Caco-2 (cell line): ENCODE measurements at regions not wholly inside any gene's neighbourhood (a gene's known extent, or its start where the extent isn't known, plus 50 kb on each side); places are given as distances from the start of the nearest gene placed in this dataset.

Experiments
- BruUV-seq: library from RNA; stranded (reverse); fragments of 400-500 nt; replicated peaks from 2 replicates; lab custom pipeline; 2021; lab: Mats Ljungman, UMichigan
- CTCF ChIA-PET: fragments of 300-600 bp; sonication (Branson Sonifier 250); formaldehyde crosslinking; loops from one replicate; lab custom pipeline; 2022; ENCODE audit warnings: antibody characterized with exemption; lab: Charles Lee
- POLR2A ChIA-PET: fragments of 300-600 bp; sonication (Branson Sonifier 250); formaldehyde crosslinking; loops from one replicate; lab custom pipeline; 2022; ENCODE audit warnings: antibody characterized with exemption; lab: Charles Lee
- DNase-seq, 2 experiments: peaks; one replicate each; pipeline versions ENCODE4 v3.0.0 to v3.0.0-alpha.2; 2020 to 2022
- H3K27me3 ChIP-seq: replicated peaks from 2 replicates; pipeline ENCODE4 v1.6.0; 2011; ENCODE audit warnings: low read length; ENCODE audit not compliant: control insufficient read depth, insufficient read depth
- H3K36me3 ChIP-seq: 2 replicates; pipeline ENCODE4 v1.5.1; 2011; ENCODE audit warnings: low read length; ENCODE audit not compliant: control insufficient read depth, insufficient read depth
- H3K4me1 ChIP-seq: fragments of 250-450 bp; sonication (Bioruptor Pico); 2 replicates; pipeline ENCODE4 v1.5.1; 2020; ENCODE audit warnings: mild to moderate bottlenecking
- H3K4me3 ChIP-seq: 2 replicates; pipeline ENCODE4 v1.5.1; 2011; ENCODE audit warnings: low read depth, mild to moderate bottlenecking, control low read depth, low read length
- H3K9me3 ChIP-seq: fragments of 250-450 bp; sonication (Bioruptor Pico); 2 replicates; pipeline ENCODE4 v1.5.1; 2020; ENCODE audit warnings: mild to moderate bottlenecking, moderate library complexity
- H3K27ac Mint-ChIP-seq: one replicate; pipeline ENCODE4 v1.8.0; 2022; ENCODE audit warnings: mixed read lengths; ENCODE audit not compliant: unreplicated experiment
- H3K27me3 Mint-ChIP-seq: one replicate; pipeline ENCODE4 v1.8.0; 2022; ENCODE audit warnings: mixed read lengths; ENCODE audit not compliant: insufficient read depth, unreplicated experiment
- H3K36me3 Mint-ChIP-seq: one replicate; pipeline ENCODE4 v1.8.0; 2022; ENCODE audit warnings: mild to moderate bottlenecking, mixed read lengths; ENCODE audit not compliant: insufficient read depth, unreplicated experiment
- H3K4me1 Mint-ChIP-seq: one replicate; pipeline ENCODE4 v1.8.0; 2022; ENCODE audit warnings: low read depth, mixed read lengths; ENCODE audit not compliant: unreplicated experiment
- H3K4me3 Mint-ChIP-seq: one replicate; pipeline ENCODE4 v1.8.0; 2022; ENCODE audit warnings: mild to moderate bottlenecking, moderate library complexity, mixed read lengths; ENCODE audit not compliant: unreplicated experiment
- H3K9me3 Mint-ChIP-seq: one replicate; pipeline ENCODE4 v1.8.0; 2022; ENCODE audit warnings: mixed read lengths; ENCODE audit not compliant: unreplicated experiment
- CTCF ChIP-seq, 2 experiments: fragments of 200-600 bp in 1 of 2; IDR thresholded peaks; 1 replicate in 1 of 2; 2 replicates in 1 of 2; pipeline versions ENCODE4 v1.5.1 to v1.8.0; 2011 to 2022; ENCODE audit warnings: antibody characterized with exemption in 1 of 2, control low read depth in 1 of 2, inconsistent platforms in 1 of 2, low read depth in 1 of 2, low read length in 1 of 2, mild to moderate bottlenecking in 1 of 2, moderate library complexity in 1 of 2; ENCODE audit not compliant: insufficient read depth in 1 of 2, severe bottlenecking in 1 of 2, unreplicated experiment in 1 of 2
- intact Hi-C: fragments of 100-400 bp; cut with micrococcal nuclease; formaldehyde crosslinking; loops from one replicate; pipeline ENCODE4 v1.10.0; 2022; ENCODE audit not compliant: unreplicated experiment

GRCh38 chr9:38319496-38320173, 72.9 kb upstream of the ALDH1B1 start:
- H3K9me3 Mint-ChIP-seq = no peaks in the 10 kb centered on the region
- no peaks in the 10 kb centered on the region for H3K27me3 ChIP-seq
- intact Hi-C loops = no loop called here
- no peaks in the 10 kb centered on the region for H3K36me3 ChIP-seq
- H3K36me3 Mint-ChIP-seq = no peaks in the 10 kb centered on the region
- H3K27me3 Mint-ChIP-seq = peaks cover 7% of the 10 kb centered on the region
- no peaks in the 10 kb centered on the region for H3K9me3 ChIP-seq
- CTCF ChIA-PET = no interaction called here
- no peak for TF ChIP-seq CTCF (IDR thresholded peaks at IDR 0.05; ENCODE audit: insufficient read depth in 1 of 2, low read depth in 1 of 2, low read length in 1 of 2, severe bottlenecking in 1 of 2, unreplicated experiment in 1 of 2)
- no peak for DNase-seq
- no TSS peak for BruUV-seq
- H3K4me1 Mint-ChIP-seq = no peaks in the 10 kb centered on the region
- no peak overlapping the region for H3K4me3 ChIP-seq
- H3K4me3 Mint-ChIP-seq = no peak overlapping the region
- H3K27ac Mint-ChIP-seq = no peak overlapping the region
- POLR2A ChIA-PET = no interaction called here
- H3K4me1 ChIP-seq = no peaks in the 10 kb centered on the region

- no peaks in the 10 kb centered on the region for H3K4me1 ChIP-seq
- intact Hi-C loops = no loop called here
- H3K9me3 ChIP-seq = no peaks in the 10 kb centered on the region
- no peak overlapping the region for H3K4me3 ChIP-seq
- H3K9me3 Mint-ChIP-seq = no peaks in the 10 kb centered on the region
- POLR2A ChIA-PET = no interaction called here
- no peak overlapping the region for H3K4me3 Mint-ChIP-seq
- H3K4me1 Mint-ChIP-seq = no peaks in the 10 kb centered on the region
- no peaks in the 10 kb centered on the region for H3K27me3 ChIP-seq
- no peaks in the 10 kb centered on the region for H3K36me3 ChIP-seq
- no peak for TF ChIP-seq CTCF (IDR thresholded peaks at IDR 0.05; ENCODE audit: insufficient read depth in 1 of 2, low read depth in 1 of 2, low read length in 1 of 2, severe bottlenecking in 1 of 2, unreplicated experiment in 1 of 2)
- BruUV-seq = no TSS peak
- H3K27me3 Mint-ChIP-seq = peaks cover 10% of the 10 kb centered on the region
- CTCF ChIA-PET = no interaction called here
- no peak overlapping the region for H3K27ac Mint-ChIP-seq
- no peak for DNase-seq
- H3K36me3 Mint-ChIP-seq = no peaks in the 10 kb centered on the region
Observed at GRCh38 chr9:38318759-38319495, 73.6 kb upstream of the ALDH1B1 start.

GRCh38 chr9:38316166-38316780, 76.2 kb upstream of the ALDH1B1 start:
- no peaks in the 10 kb centered on the region for H3K27me3 ChIP-seq
- no peaks in the 10 kb centered on the region for H3K36me3 ChIP-seq
- DNase-seq = no peak
- no peaks in the 10 kb centered on the region for H3K9me3 ChIP-seq
- ChIA-PET CTCF (no interaction called here), POLR2A (no interaction called here)
- H3K4me3 ChIP-seq = no peak overlapping the region
- Mint-ChIP-seq H3K36me3 (no peaks in the 10 kb centered on the region), H3K27ac (no peak overlapping the region), H3K4me1 (no peaks in the 10 kb centered on the region), H3K9me3 (no peaks in the 10 kb centered on the region), H3K4me3 (no peak overlapping the region), H3K27me3 (peaks cover 8% of the 10 kb centered on the region)
- no TSS peak for BruUV-seq
- no peak for TF ChIP-seq CTCF (IDR thresholded peaks at IDR 0.05; ENCODE audit: insufficient read depth in 1 of 2, low read depth in 1 of 2, low read length in 1 of 2, severe bottlenecking in 1 of 2, unreplicated experiment in 1 of 2)
- intact Hi-C loops = no loop called here
- H3K4me1 ChIP-seq = 0 out of 2 replicates have a peak, but pooled peaks cover 7% of the 10 kb centered on the region
